Tibial nerve (tissue), 4 donors: ENCODE measurements at regions not wholly inside any gene's neighbourhood (a gene's known extent, or its start where the extent isn't known, plus 50 kb on each side); places are given as distances from the start of the nearest gene placed in this dataset.

ENCODE experiments used
- EP300 ChIP-seq, 2 donors: sonication (generic); formaldehyde crosslinking; IDR thresholded peaks; one replicate each; pipeline ENCODE4 v1.6.1; 2017; ENCODE audit warnings: antibody characterized with exemption in 2 of 2, mild to moderate bottlenecking in 1 of 2
- POLR2A ChIP-seq, 2 donors: fragments of 450-650 bp; IDR thresholded peaks; one replicate each; pipeline ENCODE4 v1.6.1; 2017; ENCODE audit warnings: antibody characterized with exemption in 2 of 2, mild to moderate bottlenecking in 2 of 2, moderate library complexity in 2 of 2
- TF ChIP-seq, protein P1 (sequence below), 5 experiments: fragments of 200-600 bp in 3 of 5; fragments of 450-650 bp in 2 of 5; sonication (generic) in 3 of 5; IDR thresholded peaks; one replicate each; pipeline ENCODE4 v1.5.1; 2016 to 2019; ENCODE audit warnings: antibody characterized with exemption in 5 of 5, mild to moderate bottlenecking in 3 of 5, moderate library complexity in 2 of 5

DNA sequence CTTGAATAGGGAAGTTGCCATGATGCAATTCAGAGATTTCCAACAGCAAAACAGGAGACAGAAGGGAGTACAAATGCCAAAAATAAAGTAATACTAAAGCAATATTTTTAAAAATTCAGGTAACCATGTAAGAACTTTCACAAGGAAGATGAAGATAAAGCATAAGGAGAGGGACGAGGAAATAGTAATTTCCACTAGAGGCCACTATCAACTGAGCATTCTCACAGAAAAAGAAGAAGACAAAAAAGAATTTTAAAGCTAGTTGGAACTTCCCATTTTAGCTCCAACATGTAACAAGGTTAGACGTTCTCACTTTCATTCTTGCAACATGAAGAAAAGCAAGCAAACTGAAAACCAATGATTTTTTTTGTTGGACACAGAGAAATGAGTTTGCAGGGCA, 779.9 kb upstream of the CDH6 start:
- TF ChIP-seq, protein P1, sequence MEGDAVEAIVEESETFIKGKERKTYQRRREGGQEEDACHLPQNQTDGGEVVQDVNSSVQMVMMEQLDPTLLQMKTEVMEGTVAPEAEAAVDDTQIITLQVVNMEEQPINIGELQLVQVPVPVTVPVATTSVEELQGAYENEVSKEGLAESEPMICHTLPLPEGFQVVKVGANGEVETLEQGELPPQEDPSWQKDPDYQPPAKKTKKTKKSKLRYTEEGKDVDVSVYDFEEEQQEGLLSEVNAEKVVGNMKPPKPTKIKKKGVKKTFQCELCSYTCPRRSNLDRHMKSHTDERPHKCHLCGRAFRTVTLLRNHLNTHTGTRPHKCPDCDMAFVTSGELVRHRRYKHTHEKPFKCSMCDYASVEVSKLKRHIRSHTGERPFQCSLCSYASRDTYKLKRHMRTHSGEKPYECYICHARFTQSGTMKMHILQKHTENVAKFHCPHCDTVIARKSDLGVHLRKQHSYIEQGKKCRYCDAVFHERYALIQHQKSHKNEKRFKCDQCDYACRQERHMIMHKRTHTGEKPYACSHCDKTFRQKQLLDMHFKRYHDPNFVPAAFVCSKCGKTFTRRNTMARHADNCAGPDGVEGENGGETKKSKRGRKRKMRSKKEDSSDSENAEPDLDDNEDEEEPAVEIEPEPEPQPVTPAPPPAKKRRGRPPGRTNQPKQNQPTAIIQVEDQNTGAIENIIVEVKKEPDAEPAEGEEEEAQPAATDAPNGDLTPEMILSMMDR (IDR thresholded peaks at IDR 0.05) = no peak
- TF ChIP-seq POLR2A (IDR thresholded peaks at IDR 0.05) (no peak), EP300 (IDR thresholded peaks at IDR 0.05) (no peak)
